ENCODE measurements at regions not wholly inside any gene's neighbourhood (a gene's known extent, or its start where the extent isn't known, plus 50 kb on each side); places are given as distances from the start of the nearest gene placed in this dataset.

GRCh38 chr11:19552161-19552560 is 160.5 kb upstream of the NAV2 start:
- intact Hi-C loops (cut with micrococcal nuclease), result loop anchor here (10.0 kb wide), 1 partner anchor 387 kb away; no protein-coding TSS in a partner anchor
- Histone ChIP-seq H3K4me1 (ENCODE audit: control insufficient read depth, extremely low read depth, insufficient read depth, low read length) (no peaks in the 10 kb centered on the region), H3K79me2 (ENCODE audit: control insufficient read depth, insufficient read depth, low read length) (no peaks in the 10 kb centered on the region), H3K9me3 (replicated peaks; ENCODE audit: control insufficient read depth, insufficient read depth, low read length) (no peaks in the 10 kb centered on the region), H4K20me1 (replicated peaks; ENCODE audit: control insufficient read depth, extremely low read depth, insufficient read depth, low read length) (no peaks in the 10 kb centered on the region), H3K27me3 (ENCODE audit: control insufficient read depth in 2 of 2, insufficient read depth in 2 of 2, low read length in 2 of 2) (no peaks in the 10 kb centered on the region), H2AFZ (ENCODE audit: low read depth, low read length) (no peak overlapping the region), H3K36me3 (ENCODE audit: control insufficient read depth in 2 of 2, extremely low read depth in 1 of 2, insufficient read depth in 2 of 2, low read length in 2 of 2) (no peaks in the 10 kb centered on the region), H3K27ac (ENCODE audit: insufficient read depth, low read depth, low read length) (no peak overlapping the region), H3K9me1 (replicated peaks; ENCODE audit: control insufficient read depth, extremely low read depth, insufficient read depth, low read length) (no peaks in the 10 kb centered on the region), H3K9ac (replicated peaks; ENCODE audit: extremely low read depth, insufficient read depth, low read length) (no peak overlapping the region), H3K4me2 (ENCODE audit: insufficient read depth, low read length) (no peak overlapping the region), H3K4me3 (replicated peaks in 1 of 3; ENCODE audit: insufficient read depth in 1 of 3, low read depth in 1 of 3, low read length in 3 of 3) (no peak overlapping the region)
- ChIA-PET CTCF (interaction anchor here (0.6 to 8.3 kb wide), 14 partner anchors 12 to 481 kb away, joined by 3 to 102 read pairs (median 5); no protein-coding TSS in a partner anchor), POLR2A (no interaction called here)
- DNase-seq (ENCODE audit: low read depth, low spot score), result no peak
- TF ChIP-seq MYC (IDR thresholded peaks at IDR 0.05; ENCODE audit: low read depth, low read length) (no peak), POLR2A (IDR thresholded peaks at IDR 0.05; ENCODE audit: low read depth, low read length) (no peak), POLR2AphosphoS5 (IDR thresholded peaks at IDR 0.05; ENCODE audit: insufficient read depth, low read depth, low read length) (no peak), GATA2 (IDR thresholded peaks at IDR 0.05; ENCODE audit: insufficient read depth, insufficient read length, low read depth, low read length) (no peak), JUN (IDR thresholded peaks at IDR 0.05; ENCODE audit: borderline replicate concordance, insufficient read depth, insufficient read length, low read depth) (no peak), FOS (IDR thresholded peaks at IDR 0.05; ENCODE audit: borderline replicate concordance, insufficient read depth, low read length) (no peak), EZH2 (IDR thresholded peaks at IDR 0.05; ENCODE audit: borderline replicate concordance, low read depth, low read length, severe bottlenecking) (no peak)
- TF ChIP-seq, protein P1, sequence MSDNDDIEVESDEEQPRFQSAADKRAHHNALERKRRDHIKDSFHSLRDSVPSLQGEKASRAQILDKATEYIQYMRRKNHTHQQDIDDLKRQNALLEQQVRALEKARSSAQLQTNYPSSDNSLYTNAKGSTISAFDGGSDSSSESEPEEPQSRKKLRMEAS (IDR thresholded peaks at IDR 0.05; ENCODE audit: insufficient read depth, insufficient read length), result no peak
- TF ChIP-seq, protein P2, sequence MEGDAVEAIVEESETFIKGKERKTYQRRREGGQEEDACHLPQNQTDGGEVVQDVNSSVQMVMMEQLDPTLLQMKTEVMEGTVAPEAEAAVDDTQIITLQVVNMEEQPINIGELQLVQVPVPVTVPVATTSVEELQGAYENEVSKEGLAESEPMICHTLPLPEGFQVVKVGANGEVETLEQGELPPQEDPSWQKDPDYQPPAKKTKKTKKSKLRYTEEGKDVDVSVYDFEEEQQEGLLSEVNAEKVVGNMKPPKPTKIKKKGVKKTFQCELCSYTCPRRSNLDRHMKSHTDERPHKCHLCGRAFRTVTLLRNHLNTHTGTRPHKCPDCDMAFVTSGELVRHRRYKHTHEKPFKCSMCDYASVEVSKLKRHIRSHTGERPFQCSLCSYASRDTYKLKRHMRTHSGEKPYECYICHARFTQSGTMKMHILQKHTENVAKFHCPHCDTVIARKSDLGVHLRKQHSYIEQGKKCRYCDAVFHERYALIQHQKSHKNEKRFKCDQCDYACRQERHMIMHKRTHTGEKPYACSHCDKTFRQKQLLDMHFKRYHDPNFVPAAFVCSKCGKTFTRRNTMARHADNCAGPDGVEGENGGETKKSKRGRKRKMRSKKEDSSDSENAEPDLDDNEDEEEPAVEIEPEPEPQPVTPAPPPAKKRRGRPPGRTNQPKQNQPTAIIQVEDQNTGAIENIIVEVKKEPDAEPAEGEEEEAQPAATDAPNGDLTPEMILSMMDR (IDR thresholded peaks at IDR 0.05; ENCODE audit: extremely low read depth in 1 of 2, insufficient read depth in 1 of 2, low read depth in 1 of 2, low read length in 2 of 2), result no peak
- FAIRE-seq, result no peak
- no TSS peak for BruUV-seq (replicated peaks)
- dilution Hi-C loops (cut with MboI; ENCODE audit: extremely low pct_ligation_motif_present, low sequenced_read_pairs), result no loop called here

Data from endothelial cell of umbilical vein (primary cell).